ENCODE measurements at regions not wholly inside any gene's neighbourhood (a gene's known extent, or its start where the extent isn't known, plus 50 kb on each side); places are given as distances from the start of the nearest gene placed in this dataset.
"Not testable (repeated sequence)": the region's sequence is repeated elsewhere in the genome, so short reads cannot be mapped to it uniquely, and the experiment has no call there.

GRCh38 chr7:66504131-66504530, 124.5 kb upstream of the KCTD7 start:
- no peak for DNase-seq

DNA sequence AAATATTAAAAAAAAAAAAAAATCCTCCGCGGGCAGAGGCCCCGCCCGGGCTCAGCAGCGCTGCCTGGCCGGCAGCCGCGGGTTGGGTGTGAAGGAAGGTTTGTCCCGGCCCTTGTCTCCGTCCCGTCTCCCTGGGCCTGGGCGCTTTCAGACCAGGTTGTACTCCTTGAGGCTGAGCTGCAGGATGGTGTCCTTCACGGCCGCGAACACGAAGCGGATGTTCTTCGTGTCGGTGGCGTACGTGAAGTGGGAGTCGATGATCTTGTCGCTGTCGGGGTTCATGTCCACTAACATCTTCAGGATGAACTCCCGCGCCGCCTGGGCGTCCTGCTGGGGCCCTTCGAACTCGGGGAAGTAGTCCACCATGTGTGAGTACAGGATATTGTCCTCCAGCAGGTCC, 123.7 kb upstream of the KCTD7 start:
- no peak for DNase-seq

GRCh38 chr7:66505531-66506451, 122.9 kb upstream of the KCTD7 start:
- DNase-seq, result peak; percentile 54

GRCh38 chr7:66506703-66507102, 122.0 kb upstream of the KCTD7 start:
- DNase-seq, result not testable (repeated sequence)

DNA sequence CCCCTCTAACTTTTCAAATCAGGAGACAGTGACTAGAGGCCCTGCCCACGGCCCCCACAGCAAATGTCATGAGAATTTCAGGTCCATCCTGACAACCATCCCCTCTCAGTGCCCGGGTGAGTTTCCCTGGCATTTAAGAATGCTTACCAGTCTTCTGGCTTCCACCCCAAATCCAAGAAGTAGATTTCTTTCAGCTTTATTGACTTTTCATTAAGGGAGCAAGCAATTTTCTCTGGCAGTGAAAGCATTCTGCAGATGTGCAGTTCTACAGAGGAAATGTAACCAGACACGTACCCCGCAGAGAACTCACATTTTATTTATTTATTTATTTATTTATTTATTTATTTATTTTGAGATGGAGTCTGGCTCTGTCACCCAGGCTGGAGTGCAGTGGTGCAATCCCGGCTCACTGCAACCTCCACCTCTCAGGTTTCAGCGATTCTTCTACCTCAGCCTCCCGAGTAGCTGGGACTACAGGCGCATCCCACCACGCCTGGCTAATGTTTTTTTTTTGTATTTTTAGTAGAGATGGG, 120.9 kb upstream of the KCTD7 start:
- DNase-seq, result no peak

DNA sequence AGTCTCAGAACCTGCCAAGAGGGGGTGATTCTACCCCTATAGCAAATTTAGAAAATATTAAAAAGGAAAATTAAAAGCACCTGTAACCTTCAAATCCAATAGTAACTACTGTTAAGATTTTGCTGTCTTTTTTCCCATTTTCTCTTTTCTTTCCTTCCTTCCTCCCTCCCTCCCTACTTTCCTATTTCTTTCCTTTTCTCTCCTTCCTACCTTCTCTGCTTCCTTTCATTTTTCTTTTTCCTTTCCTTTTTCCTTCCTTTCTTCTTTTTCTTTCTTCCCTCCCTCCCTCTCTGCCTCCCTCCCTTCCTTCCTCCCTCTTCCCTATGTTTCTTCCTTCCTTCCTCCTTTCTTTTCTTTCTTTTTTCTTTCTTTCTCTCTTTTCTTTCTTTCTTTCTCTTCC, 120.2 kb upstream of the KCTD7 start:
- DNase-seq, result no peak

GRCh38 chr7:66514050-66514449, 114.6 kb upstream of the KCTD7 start:
- DNase-seq, result no peak

GRCh38 chr7:66517212-66517909, 111.3 kb upstream of the KCTD7 start:
- no peak for DNase-seq

DNA sequence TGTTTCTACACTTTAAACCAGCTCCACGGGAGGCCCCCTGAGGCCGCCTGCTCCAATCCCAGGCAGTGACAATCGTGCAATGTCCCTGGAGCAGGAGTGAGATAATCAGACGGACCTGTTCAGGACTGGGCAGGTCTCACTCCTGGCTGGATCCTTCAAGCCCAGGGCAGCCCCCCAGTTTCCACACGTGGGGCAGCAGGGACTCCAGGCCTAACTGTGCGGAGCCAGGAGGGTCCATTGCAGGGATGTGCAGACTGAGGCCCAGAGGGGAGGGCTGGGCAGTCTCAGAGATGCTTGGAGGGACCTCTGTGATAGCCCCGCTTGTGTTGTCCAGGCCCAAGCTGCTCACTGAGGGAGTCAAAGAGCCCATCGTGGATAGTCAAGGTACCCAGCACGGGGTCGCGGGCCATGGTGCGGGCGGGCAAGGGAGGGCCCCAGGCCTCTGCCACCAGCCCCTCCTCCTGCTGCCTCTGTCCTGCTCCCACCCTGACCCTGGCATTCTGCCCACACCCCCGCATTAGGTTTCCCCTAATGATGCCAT, 110.5 kb upstream of the KCTD7 start:
- no peak for DNase-seq

DNA sequence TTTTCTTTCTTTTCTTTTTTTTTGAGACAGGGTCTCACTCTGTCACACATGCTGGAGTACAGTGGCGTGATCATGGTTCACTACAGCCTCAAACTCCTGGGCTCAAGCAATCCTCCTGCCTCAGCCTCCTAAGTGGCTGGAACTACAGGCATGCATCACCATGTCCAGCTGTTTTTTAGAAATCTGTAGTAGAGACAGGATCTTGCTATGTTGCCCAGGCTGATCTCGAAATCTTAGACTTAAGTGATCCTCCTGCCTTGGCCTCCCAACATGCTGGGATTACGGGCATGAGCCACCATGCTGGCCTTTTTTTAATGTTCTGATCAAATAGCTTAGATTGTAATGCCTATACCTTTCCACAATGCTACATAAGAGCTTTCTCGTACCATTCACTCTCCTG, 107.0 kb upstream of the KCTD7 start:
- DNase-seq, result no peak

DNA sequence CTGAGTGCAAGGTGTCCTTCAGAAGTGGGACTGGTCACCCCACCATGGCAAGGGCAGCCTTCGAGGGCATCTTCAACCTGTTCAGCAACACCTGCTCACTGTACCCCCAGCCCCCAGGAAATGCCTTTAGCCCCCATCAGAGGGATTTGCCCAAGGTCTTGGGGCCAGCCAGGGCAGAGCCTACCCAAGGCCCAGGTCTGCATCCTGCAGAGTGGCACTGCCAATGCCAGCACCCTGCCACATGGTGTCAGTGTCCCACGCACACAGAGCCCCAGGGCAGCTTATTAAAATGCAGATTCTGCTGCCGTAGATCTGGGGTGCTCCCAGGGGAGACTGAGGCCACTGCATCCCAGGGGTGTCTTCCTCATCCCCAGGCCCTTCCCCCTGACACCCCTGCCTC, 106.2 kb upstream of the KCTD7 start:
- DNase-seq, result no peak

GRCh38 chr7:66523409-66523808, 105.3 kb upstream of the KCTD7 start:
- no peak for DNase-seq

DNA sequence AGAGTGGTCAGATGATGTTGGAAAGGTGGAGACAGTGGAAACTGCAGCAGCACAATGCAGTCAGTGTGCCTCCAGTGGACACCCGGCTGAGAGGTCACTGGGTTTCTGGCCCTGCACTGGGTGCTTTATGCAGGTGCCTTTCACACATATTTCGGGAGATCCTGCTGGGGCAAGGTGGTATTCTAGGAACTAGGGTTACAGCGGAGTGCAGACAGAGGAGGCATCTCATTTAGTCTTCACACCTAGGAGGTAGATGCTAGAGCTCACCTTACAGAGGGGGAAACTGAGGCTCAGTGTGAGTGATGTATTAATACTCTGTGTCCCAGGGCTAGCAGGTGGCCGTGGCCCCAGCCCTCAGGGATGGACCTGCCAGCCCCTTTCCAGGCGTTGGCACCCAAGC, 103.9 kb upstream of the KCTD7 start:
- no peak for DNase-seq

DNA sequence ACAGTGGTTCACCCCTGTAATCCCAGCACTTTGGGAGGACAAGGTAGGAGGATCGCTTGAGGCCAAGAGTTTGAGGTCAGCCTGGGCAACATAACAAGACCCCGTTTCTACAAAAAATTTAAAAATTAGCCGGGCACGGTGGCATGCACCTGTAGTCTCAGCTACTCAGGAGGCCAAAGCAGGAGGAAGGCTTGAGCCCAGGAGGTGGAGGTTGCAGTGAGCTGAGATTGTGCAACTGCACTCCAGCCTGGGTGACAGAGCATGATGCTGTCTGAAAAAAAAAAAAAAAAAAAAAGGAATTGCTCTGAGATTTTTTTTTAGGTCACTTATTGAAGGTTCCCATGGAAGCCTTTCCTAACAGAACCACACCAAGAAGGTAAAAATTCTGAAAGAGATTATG, 101.9 kb upstream of the KCTD7 start:
- DNase-seq, result not testable (repeated sequence)

GRCh38 chr7:66528652-66529051, 100.0 kb upstream of the KCTD7 start:
- DNase-seq, result no peak

- DNase-seq, result no peak
Observed at GRCh38 chr7:66529883-66530610, 98.6 kb upstream of the KCTD7 start.

GRCh38 chr7:66535414-66536329, 93.0 kb upstream of the KCTD7 start:
- DNase-seq, result no peak

DNA sequence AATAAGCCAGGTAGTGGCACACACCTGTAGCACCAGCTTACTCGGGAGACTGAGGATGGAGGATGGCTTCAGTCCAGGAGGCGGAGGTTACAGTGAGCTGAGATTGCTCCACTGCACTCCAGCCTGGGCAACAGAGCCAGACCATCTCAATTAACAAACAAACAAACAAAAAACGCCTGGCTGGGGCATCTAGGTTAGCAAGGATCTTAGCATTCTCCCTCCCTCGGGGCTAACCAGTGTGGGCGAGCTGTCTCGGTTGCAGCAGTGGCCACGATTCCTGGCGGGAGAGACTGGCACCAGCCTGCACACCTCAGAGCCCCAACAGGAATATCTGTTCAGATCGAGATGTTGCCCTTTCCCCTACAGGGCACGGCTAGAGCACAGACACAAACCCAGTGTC, 91.3 kb upstream of the KCTD7 start:
- DNase-seq, result no peak

DNA sequence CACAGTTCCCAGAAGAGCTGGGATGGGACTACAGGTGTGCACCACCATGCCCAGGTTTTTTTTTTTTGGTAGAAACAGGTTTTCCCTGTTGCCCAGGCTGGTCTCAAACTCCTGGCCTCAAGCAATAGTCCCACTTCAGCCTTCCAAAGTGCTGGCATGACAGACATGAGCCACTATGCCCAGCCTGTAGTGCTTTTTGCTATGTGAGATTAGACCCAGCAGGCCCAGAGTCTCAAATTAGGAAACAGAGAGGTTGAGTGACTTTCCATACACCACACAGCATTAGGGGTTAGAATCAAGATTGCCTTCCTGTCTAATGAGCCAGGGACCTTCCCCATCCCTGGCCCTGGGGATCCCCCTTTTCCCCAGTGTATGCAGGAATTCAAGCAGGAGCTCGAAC, 90.8 kb upstream of the KCTD7 start:
- DNase-seq, result no peak

GRCh38 chr7:66539264-66539623, 89.4 kb upstream of the KCTD7 start:
- DNase-seq, result no peak

DNA sequence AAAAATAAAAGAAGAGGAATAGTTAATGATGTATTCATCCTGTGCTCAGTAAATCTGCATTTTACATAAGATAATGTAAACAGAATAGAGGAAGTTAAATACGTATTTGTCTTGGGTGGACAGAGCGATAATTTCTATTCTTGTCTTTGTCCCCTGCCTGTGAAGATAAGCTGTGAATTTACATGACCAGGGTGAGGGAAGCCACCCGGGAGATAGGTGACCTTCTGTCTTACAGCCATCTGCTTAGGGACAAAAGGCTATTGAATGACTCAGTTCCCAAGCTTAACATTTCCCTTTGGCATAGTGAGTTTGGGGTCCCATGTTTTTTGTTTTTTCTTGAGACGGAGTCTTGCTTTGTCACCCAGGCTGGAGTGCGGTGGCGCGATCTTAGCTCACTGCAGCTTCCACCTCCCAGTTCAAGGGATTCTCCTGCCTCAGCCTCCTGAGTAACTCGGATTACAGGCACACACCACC, 88.7 kb upstream of the KCTD7 start:
- no peak for DNase-seq

GRCh38 chr7:66542049-66542448, 86.6 kb upstream of the KCTD7 start:
- no peak for DNase-seq
